ENCODE measurements at regions not wholly inside any gene's neighbourhood (a gene's known extent, or its start where the extent isn't known, plus 50 kb on each side); places are given as distances from the start of the nearest gene placed in this dataset.

GRCh38 chr9:108588246-108588645, 267.5 kb downstream of the ACTL7B start:
- no peak overlapping the region for H3K27ac ChIP-seq
- no peaks in the 10 kb centered on the region for H3K9me3 ChIP-seq (ENCODE audit: low read depth)
- H3K36me3 ChIP-seq = no peaks in the 10 kb centered on the region
- H3K4me1 ChIP-seq (ENCODE audit: low read depth) = no peaks in the 10 kb centered on the region
- no peak for TF ChIP-seq CTCF (IDR thresholded peaks at IDR 0.05; ENCODE audit: low read depth, low read length)
- H3K27me3 ChIP-seq = no peaks in the 10 kb centered on the region
- no peak for DNase-seq (ENCODE audit: low read depth in 1 of 2, low spot score in 1 of 2)
- no peak overlapping the region for H3K4me3 ChIP-seq

GRCh38 chr9:108586471-108587139, 269.2 kb downstream of the ACTL7B start:
- H3K27me3 ChIP-seq = no peaks in the 10 kb centered on the region
- H3K4me1 ChIP-seq (ENCODE audit: low read depth) = no peaks in the 10 kb centered on the region
- no peaks in the 10 kb centered on the region for H3K9me3 ChIP-seq (ENCODE audit: low read depth)
- no peak overlapping the region for H3K4me3 ChIP-seq
- no peak overlapping the region for H3K27ac ChIP-seq
- H3K36me3 ChIP-seq = no peaks in the 10 kb centered on the region
- TF ChIP-seq CTCF (IDR thresholded peaks at IDR 0.05; ENCODE audit: low read depth, low read length) = no peak
- DNase-seq (ENCODE audit: low read depth in 1 of 2, low spot score in 1 of 2) = no peak

- Histone ChIP-seq H3K27ac (no peak overlapping the region), H3K36me3 (no peaks in the 10 kb centered on the region), H3K9me3 (ENCODE audit: low read depth) (no peaks in the 10 kb centered on the region), H3K4me3 (no peak overlapping the region), H3K27me3 (no peaks in the 10 kb centered on the region), H3K4me1 (ENCODE audit: low read depth) (no peaks in the 10 kb centered on the region)
- no peak for DNase-seq (ENCODE audit: low read depth in 1 of 2, low spot score in 1 of 2)
- TF ChIP-seq CTCF (IDR thresholded peaks at IDR 0.05; ENCODE audit: low read depth, low read length) = no peak
Observed at GRCh38 chr9:108584860-108585259, 270.9 kb downstream of the ACTL7B start.

GRCh38 chr9:108582726-108583125, 273.1 kb downstream of the ACTL7B start:
- Histone ChIP-seq H3K4me1 (ENCODE audit: low read depth) (no peaks in the 10 kb centered on the region), H3K4me3 (no peak overlapping the region), H3K9me3 (ENCODE audit: low read depth) (no peaks in the 10 kb centered on the region), H3K27me3 (no peaks in the 10 kb centered on the region), H3K27ac (no peak overlapping the region), H3K36me3 (no peaks in the 10 kb centered on the region)
- TF ChIP-seq CTCF (IDR thresholded peaks at IDR 0.05; ENCODE audit: low read depth, low read length) = no peak
- no peak for DNase-seq (ENCODE audit: low read depth in 1 of 2, low spot score in 1 of 2)

- no peaks in the 10 kb centered on the region for H3K4me1 ChIP-seq (ENCODE audit: low read depth)
- peak; percentile 4 to 41 for DNase-seq (ENCODE audit: low read depth in 1 of 2, low spot score in 1 of 2)
- no peak overlapping the region for H3K27ac ChIP-seq
- no peaks in the 10 kb centered on the region for H3K27me3 ChIP-seq
- H3K9me3 ChIP-seq (ENCODE audit: low read depth) = no peaks in the 10 kb centered on the region
- no peak for TF ChIP-seq CTCF (IDR thresholded peaks at IDR 0.05; ENCODE audit: low read depth, low read length)
- H3K4me3 ChIP-seq = no peak overlapping the region
- no peaks in the 10 kb centered on the region for H3K36me3 ChIP-seq
Observed at GRCh38 chr9:108579757-108580439, 275.9 kb downstream of the ACTL7B start.
